ENCODE measurements at regions not wholly inside any gene's neighbourhood (a gene's known extent, or its start where the extent isn't known, plus 50 kb on each side); places are given as distances from the start of the nearest gene placed in this dataset.

GRCh38 chr16:5715155-5715554 is 617.6 kb upstream of the EEF2KMT start:
- intact Hi-C loops (cut with DNase I): no loop called here

GRCh38 chr16:5709889-5710288 is 612.3 kb upstream of the EEF2KMT start:
- H3K4me1 ChIP-seq: no peaks in the 10 kb centered on the region
- no peak for DNase-seq (ENCODE audit: extremely low spot score in 2 of 2)
- intact Hi-C loops (cut with DNase I): no loop called here
- no peaks in the 10 kb centered on the region for H3K27me3 ChIP-seq
- H3K36me3 ChIP-seq: no peaks in the 10 kb centered on the region
- no peak overlapping the region for H3K27ac ChIP-seq
- no peaks in the 10 kb centered on the region for H3K9me3 ChIP-seq
- TF ChIP-seq POLR2A (IDR thresholded peaks at IDR 0.05): no peak
- no peak for TF ChIP-seq CTCF (IDR thresholded peaks at IDR 0.05)
- no peak for TF ChIP-seq POLR2AphosphoS5 (IDR thresholded peaks at IDR 0.05; ENCODE audit: insufficient read depth in 1 of 2, low read depth in 1 of 2)
- no peak overlapping the region for H3K4me3 ChIP-seq

More at GRCh38 chr16:5715155-5715554, 617.6 kb upstream of the EEF2KMT start:
- H3K36me3 ChIP-seq: no peaks in the 10 kb centered on the region
- H3K4me3 ChIP-seq: no peak overlapping the region
- H3K27ac ChIP-seq: no peak overlapping the region
- H3K4me1 ChIP-seq: no peaks in the 10 kb centered on the region
- no peaks in the 10 kb centered on the region for H3K9me3 ChIP-seq
- TF ChIP-seq CTCF (IDR thresholded peaks at IDR 0.05) (no peak), POLR2AphosphoS5 (IDR thresholded peaks at IDR 0.05; ENCODE audit: insufficient read depth in 1 of 2, low read depth in 1 of 2) (no peak), POLR2A (IDR thresholded peaks at IDR 0.05) (no peak)
- no peaks in the 10 kb centered on the region for H3K27me3 ChIP-seq
- no peak for DNase-seq (ENCODE audit: extremely low spot score in 2 of 2)

GRCh38 chr16:5706211-5706610 is 608.6 kb upstream of the EEF2KMT start:
- Histone ChIP-seq H3K36me3 (no peaks in the 10 kb centered on the region), H3K4me3 (no peak overlapping the region)
- no peak for DNase-seq (ENCODE audit: extremely low spot score in 2 of 2)

GRCh38 chr16:5704271-5704670 is 606.7 kb upstream of the EEF2KMT start:
- H3K9me3 ChIP-seq: no peaks in the 10 kb centered on the region
- H3K36me3 ChIP-seq: no peaks in the 10 kb centered on the region
- intact Hi-C loops (cut with DNase I): no loop called here
- H3K4me3 ChIP-seq: no peak overlapping the region
- no peaks in the 10 kb centered on the region for H3K27me3 ChIP-seq
- no peaks in the 10 kb centered on the region for H3K4me1 ChIP-seq
- TF ChIP-seq POLR2A (IDR thresholded peaks at IDR 0.05) (no peak), POLR2AphosphoS5 (IDR thresholded peaks at IDR 0.05; ENCODE audit: insufficient read depth in 1 of 2, low read depth in 1 of 2) (no peak), CTCF (IDR thresholded peaks at IDR 0.05) (no peak)
- no peak for DNase-seq (ENCODE audit: extremely low spot score in 2 of 2)
- H3K27ac ChIP-seq: no peak overlapping the region

More at GRCh38 chr16:5706211-5706610, 608.6 kb upstream of the EEF2KMT start:
- no peak for TF ChIP-seq POLR2AphosphoS5 (IDR thresholded peaks at IDR 0.05; ENCODE audit: insufficient read depth in 1 of 2, low read depth in 1 of 2)
- no peak for TF ChIP-seq CTCF (IDR thresholded peaks at IDR 0.05)
- no peak for TF ChIP-seq POLR2A (IDR thresholded peaks at IDR 0.05)
- no peaks in the 10 kb centered on the region for H3K4me1 ChIP-seq
- intact Hi-C loops (cut with DNase I): no loop called here
- H3K9me3 ChIP-seq: no peaks in the 10 kb centered on the region
- H3K27ac ChIP-seq: no peak overlapping the region
- no peaks in the 10 kb centered on the region for H3K27me3 ChIP-seq

GRCh38 chr16:5693426-5693825 is 595.8 kb upstream of the EEF2KMT start:
- Histone ChIP-seq H3K4me1 (no peaks in the 10 kb centered on the region), H3K9me3 (no peaks in the 10 kb centered on the region), H3K27ac (no peak overlapping the region), H3K36me3 (no peaks in the 10 kb centered on the region), H3K4me3 (no peak overlapping the region), H3K27me3 (no peaks in the 10 kb centered on the region)
- no peak for DNase-seq (ENCODE audit: extremely low spot score in 2 of 2)
- intact Hi-C loops (cut with DNase I): no loop called here
- TF ChIP-seq CTCF (IDR thresholded peaks at IDR 0.05) (no peak), POLR2AphosphoS5 (IDR thresholded peaks at IDR 0.05; ENCODE audit: insufficient read depth in 1 of 2, low read depth in 1 of 2) (no peak), POLR2A (IDR thresholded peaks at IDR 0.05) (no peak)

Measured in vagina (tissue), 2 donors.